NCI-H2196 treated with DMSO at 0.1 percent for 48 hours (cell line): ENCODE measurements at regions not wholly inside any gene's neighbourhood (a gene's known extent, or its start where the extent isn't known, plus 50 kb on each side); places are given as distances from the start of the nearest gene placed in this dataset.
"Not testable (repeated sequence)": the region's sequence is repeated elsewhere in the genome, so short reads cannot be mapped to it uniquely, and the experiment has no call there.

ENCODE experiments used
- DNase-seq: peaks from one replicate; lab custom pipeline; 2025; ENCODE audit not compliant: unreplicated experiment; lab: John Stamatoyannopoulos, UW

GRCh38 chr6:6995328-6995727 is 112.4 kb upstream of the RREB1 start:
- no peak for DNase-seq

DNA sequence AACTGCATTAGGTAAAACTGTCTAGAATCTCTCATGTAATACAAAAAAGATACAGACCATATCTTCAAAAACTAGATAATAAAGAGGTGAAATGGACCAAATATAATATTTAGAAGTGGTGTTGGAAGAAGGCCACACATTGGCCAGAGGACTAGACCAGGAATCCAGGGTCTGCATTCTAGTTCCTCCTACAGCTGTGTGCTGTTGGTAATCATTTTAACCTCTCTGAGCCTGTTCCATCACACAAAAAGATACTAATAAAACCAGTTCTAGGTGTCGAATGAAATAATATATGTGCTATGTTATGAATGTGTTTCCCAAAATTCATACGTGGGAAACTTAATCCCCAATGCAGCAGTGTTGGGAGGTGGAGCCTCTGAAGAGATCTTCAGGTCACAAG is 111.6 kb upstream of the RREB1 start:
- no peak for DNase-seq

GRCh38 chr6:6997263-6998193 is 110.2 kb upstream of the RREB1 start:
- DNase-seq, result no peak

DNA sequence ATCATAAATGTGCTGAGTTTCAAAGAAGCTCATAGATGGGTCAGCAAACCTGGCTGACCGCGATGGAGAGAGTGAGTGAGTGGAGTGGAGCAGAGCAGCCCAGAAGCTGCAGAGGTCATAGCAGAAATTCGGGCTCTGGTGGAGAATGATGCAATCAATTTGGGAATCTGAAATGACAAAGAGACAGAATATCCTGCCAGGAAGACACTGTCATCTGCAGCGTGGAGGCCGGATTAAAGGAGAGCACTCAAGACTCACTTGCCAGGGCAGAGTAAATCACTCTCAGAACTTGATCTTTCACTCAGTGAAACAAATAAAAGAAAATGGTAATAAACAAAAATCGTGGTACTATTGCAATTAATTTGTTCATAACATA is 109.6 kb upstream of the RREB1 start:
- DNase-seq, result no peak

DNA sequence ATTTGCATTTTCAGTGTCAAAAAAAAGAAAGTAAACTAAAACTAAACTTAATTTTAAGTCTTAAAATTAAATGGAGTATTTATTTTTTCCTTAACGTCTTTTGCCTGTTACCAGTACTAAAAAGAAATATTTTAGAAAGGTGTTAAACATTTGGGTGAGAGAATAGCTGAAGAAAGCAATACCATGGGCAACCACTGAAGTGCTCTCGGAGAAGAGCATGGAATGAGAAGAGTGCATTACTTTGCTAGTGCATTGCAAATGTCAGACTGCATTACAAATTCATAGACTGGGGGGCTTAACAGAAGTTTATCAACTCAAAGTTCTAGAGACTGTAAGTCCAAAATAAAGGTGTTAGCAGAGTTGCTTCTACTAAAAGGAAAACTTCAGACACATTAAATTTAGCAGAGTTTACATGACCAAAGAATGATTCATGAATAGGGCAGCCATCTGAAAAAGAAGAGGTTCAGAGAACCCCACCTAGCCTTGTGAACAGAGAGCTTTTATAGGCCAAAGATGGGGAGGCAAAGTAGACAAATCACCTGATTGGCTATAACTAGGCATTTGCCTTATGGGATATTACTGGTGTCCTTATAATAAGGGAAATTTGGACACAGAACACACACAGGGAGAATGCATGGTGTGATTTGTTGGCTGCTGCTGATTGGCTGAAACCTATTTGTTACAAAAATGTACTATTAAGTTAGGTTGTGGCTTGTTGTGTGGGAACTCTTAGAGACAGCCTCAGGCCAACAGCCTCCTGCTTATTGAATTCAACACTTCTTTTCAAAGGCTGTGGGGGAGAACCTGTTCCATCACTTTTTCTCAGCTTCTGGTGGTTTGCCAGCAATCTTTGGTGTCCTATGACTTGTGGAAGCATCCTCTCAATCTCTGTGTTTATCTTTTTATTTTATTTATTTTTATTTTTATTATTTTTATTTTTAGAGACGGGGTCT is 106.7 kb upstream of the RREB1 start:
- no peak for DNase-seq

DNA sequence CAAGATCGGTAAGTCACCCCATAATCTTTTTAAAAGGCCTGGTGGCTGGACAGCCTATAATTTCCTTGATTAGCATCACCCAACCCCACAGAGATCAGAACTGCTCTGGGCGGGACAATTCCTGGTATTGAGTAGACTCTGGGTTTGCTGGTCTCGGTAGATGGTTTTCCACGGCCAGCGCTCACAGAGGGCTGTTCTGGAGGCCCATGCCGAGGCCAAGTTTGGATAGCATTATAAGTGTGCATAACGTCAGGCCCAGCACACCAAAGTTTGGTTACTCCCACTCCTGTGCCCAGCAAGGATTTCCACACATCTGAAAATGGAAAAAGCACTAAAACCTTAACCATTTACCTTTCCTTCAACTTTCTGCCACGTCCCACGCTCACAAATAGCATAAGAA is 104.7 kb upstream of the RREB1 start:
- DNase-seq, result no peak

DNA sequence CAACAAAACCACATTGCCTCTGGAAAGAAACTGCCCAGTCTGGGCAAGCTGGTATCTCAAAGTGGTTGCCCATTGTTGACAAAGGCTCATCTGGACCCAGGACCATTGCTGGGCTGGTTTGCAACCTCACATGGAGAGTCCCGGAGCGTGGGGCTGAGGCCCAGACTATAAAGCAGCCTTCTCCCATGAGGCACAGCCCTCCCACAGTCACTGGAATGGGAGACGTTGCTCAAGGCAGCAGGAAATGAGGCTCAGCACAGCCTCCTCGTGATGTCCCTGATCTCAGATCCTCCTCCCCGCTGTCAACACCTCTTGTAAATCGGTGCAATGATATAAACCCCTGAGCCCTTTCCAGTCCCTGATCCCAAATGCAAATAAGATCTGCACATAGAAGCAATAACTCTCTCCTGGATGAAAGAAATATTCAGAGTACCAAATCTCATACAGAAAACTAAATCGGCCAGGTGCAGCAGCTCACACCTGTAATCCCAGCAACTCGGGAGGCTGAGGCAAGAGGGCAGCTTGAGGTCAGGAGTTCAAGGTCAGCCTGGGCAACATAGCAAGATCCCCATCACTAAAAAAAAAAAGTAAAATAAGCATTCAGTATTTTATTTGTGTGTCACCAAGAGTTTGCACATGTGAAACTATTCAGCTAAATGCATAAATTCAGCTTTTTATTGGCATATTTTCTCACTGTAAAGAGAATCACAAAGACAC is 103.0 kb upstream of the RREB1 start:
- no peak for DNase-seq

DNA sequence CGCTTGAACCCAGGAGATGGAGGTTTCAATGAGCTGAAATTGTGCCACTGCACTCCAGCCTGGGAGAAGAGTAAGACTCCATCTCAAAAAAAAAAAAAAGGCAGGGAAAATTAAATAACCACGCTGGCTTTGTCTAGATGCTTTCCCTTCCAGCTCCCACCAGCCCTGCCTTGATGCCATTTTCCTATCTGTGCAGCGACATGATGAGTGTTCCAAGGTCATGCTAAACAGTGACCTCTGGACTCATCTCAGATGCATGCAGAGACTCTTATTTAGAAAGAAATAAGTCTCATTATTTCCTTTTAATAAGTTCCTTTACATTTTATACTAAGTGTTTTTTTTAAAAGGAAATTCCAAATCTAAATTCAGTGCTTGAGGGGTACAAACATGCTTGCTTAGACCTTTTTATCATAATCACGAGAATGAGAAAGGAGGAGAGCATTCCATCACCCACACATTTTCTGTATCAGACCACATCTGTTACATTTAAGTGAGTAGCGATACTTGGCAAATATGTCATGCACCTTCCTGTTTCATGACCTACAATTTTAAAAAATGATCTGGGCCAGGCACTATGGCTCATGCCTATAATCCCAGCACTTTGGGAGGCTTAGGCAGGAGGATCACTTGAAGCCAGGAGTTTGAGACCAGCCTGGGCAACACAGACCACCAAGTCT is 101.1 kb upstream of the RREB1 start:
- no peak for DNase-seq

DNA sequence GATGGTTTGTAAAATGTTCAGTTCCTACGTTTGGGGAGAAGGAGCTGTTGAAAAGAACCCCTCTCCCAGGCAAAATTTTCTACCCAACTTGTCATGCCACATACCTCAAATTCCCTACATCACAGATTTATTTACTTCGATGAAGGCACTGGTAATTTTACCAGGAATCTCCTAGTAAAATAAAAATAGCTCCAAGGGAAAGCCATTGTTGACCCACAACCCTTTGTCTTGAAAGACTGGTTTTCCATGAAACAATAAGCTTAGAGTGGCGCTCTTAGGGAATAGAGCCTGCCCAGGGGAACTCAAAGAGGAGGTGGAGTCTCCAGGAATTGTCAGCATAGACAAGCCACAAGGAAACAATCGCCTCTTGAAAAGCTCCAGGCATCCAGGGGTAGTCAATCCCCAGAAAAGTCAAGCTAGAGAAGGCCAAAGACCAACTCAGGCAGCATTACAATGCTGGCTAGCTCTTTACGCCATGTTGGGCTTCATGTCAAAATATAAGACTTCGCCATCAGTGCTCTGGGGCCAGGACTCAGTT is 99.2 kb upstream of the RREB1 start:
- no peak for DNase-seq

GRCh38 chr6:7016226-7016625 is 91.5 kb upstream of the RREB1 start:
- no peak for DNase-seq

GRCh38 chr6:7021301-7021700 is 86.5 kb upstream of the RREB1 start:
- DNase-seq, result no peak

- DNase-seq, result no peak
Measured at GRCh38 chr6:7025861-7026260, 81.9 kb upstream of the RREB1 start.

DNA sequence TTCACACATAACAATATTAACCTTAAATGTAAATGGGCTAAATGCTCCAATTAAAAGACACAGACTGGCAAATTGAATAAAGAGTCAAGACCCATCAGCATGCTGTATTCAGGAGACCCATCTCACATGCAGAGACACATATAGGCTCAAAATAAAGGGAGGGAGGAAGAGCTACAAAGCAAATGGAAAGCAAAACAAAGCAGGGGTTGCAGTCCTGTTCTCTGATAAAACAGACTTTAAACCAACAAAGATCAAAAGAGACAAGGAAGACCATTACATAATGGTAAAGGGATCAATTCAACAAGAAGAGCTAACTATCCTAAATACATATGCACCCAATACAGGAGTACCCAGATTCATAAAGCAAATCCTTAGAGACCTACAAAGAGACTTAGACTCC is 78.8 kb upstream of the RREB1 start:
- not testable (repeated sequence) for DNase-seq

DNA sequence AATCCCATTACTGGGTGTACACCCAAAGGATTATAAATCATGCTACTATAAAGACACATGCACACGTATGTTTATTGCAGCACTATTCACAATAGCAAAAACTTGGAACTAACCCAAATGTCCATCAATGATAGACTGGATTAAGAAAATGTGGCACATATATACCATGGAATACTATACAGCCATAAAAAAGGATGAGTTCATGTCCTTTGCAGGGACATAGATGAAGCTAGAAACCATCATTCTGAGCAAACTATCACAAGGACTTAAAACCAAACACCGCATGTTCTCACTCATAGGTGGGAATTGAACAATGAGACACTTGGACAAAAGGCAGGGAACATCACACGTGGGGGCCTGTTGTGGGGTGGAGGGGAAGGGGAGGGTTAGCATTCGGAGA is 76.8 kb upstream of the RREB1 start:
- not testable (repeated sequence) for DNase-seq

DNA sequence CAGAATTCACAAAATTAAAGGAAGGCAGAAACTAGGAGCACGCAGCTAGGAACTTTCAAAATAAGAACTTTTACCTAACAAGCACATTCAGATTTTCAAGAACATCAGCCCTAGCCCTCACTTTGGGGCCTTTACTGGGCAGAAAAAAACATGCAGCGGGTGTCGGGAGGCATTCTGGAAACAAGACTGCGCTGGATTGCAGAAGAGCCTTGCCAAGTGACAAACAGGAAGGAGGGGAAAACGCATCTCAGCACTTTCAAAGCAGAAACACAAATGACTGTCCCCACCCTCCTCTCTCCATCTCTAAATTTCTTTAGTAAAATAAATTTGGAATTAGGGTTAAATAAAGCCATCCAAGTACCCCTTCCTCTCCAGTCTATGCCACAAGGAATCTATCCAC is 74.6 kb upstream of the RREB1 start:
- no peak for DNase-seq

DNA sequence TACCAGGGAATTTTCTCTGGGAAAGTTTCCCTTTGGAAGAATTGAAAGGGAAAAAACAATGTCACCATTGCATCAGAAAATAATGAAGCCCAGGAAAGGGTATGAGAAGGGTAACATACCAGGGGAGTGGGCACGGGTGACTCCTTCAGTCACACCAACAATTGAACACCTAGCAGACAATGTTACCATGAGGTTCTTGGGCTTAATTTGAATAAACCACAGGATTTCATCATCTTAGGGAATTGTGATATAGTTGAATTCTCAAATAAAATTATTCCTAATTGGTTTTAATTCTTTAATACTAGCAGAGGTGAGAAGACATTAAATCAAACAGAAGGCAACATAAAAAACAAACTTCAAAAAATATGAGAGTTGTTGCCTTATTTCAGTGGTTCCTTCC is 73.7 kb upstream of the RREB1 start:
- DNase-seq, result no peak

GRCh38 chr6:7035837-7036249 is 71.9 kb upstream of the RREB1 start:
- no peak for DNase-seq

DNA sequence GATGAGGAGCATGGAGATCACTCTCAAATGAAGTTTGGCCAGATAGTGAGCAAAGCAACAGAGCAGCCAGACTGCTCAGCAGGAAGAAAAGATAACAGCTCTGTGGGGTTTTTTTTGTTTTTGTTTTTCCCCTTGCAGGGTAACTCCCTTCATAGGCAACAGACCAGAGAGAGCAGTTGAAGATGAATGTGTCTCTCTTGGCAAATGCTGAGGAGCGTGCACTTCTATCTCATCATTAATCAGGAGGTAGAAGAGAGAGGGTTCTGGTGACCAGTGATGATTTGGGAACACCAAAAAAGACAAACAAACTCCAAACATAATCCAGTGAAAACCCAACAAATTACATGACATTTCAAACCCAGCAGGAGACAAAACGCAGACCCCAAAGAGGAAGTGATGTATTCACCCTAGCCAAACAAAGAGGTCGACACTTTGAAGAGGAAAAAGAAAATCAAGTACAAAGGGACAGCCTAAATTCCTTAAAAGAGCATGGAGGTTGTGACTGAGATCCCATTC is 66.2 kb upstream of the RREB1 start:
- DNase-seq, result no peak

DNA sequence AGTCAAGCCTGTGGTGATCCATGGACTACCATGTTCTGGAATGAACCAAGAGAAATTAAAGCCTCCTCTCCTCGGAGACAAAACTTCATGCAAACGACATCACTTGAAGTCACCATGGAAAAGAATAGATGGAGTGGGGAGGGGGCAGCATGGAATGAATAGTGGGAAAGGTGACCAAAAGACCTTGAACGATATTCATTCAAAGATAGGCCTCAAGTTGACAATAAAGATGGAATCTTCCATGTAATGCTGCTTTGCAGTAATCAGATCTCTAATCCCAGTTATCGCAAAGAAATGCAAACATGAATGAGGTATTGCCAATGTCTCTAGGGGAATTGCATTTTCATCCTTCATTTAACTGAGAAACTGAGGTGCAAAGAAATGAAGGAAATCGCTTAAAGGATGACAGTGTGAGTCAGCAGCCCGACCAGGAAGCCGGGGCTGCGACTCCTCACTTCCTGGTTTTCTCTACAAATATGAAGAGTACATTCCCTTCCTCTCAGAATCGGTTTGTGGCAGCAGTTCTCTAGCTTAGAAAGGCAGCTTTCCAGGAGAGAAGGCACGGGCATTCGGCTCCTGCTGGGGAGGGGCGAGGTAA is 65.6 kb upstream of the RREB1 start:
- no peak for DNase-seq
